Liver (tissue), 3 donors: ENCODE measurements at regions not wholly inside any gene's neighbourhood (a gene's known extent, or its start where the extent isn't known, plus 50 kb on each side); places are given as distances from the start of the nearest gene placed in this dataset.

Source experiments
- CTCF ChIP-seq: fragments of 150-350 bp; IDR thresholded peaks from 2 replicates; pipeline ENCODE4 v1.5.1; 2017; ENCODE audit warnings: improper control_type of control experiment, low read depth, low read length; ENCODE audit not compliant: missing input control
- EGR1 ChIP-seq, 2 donors: IDR thresholded peaks; 2 replicates each; pipeline ENCODE4 v1.6.1; 2016 to 2018; ENCODE audit warnings: antibody characterized with exemption in 2 of 2, low read depth in 2 of 2
- FOXA1 ChIP-seq: IDR thresholded peaks from 2 replicates; pipeline ENCODE4 v1.6.1; 2016; ENCODE audit warnings: antibody characterized with exemption
- JUND ChIP-seq, 2 donors: IDR thresholded peaks; 2 replicates each; pipeline ENCODE4 v1.6.1; 2016; ENCODE audit warnings: antibody characterized with exemption in 2 of 2
- MAX ChIP-seq: IDR thresholded peaks from 2 replicates; pipeline ENCODE4 v1.6.1; 2016; ENCODE audit warnings: antibody characterized with exemption
- REST ChIP-seq: IDR thresholded peaks from 2 replicates; pipeline ENCODE4 v1.6.1; 2016; ENCODE audit warnings: antibody characterized with exemption, mild to moderate bottlenecking
- donor health status: healthy.
- donor health status: healthy.

GRCh38 chr9:80294955-80295354 lies 723.2 kb downstream of the TLE4 start:
- TF ChIP-seq CTCF = no peak
- no peak for TF ChIP-seq REST
- no peak for TF ChIP-seq MAX
- no peak for TF ChIP-seq JUND (IDR thresholded peaks at IDR 0.05)
- no peak for TF ChIP-seq FOXA1
- no peak for TF ChIP-seq EGR1 (IDR thresholded peaks at IDR 0.05; ENCODE audit: low read depth in 2 of 2)
